ENCODE measurements at regions not wholly inside any gene's neighbourhood (a gene's known extent, or its start where the extent isn't known, plus 50 kb on each side); places are given as distances from the start of the nearest gene placed in this dataset.
"Not testable (repeated sequence)": the region's sequence is repeated elsewhere in the genome, so short reads cannot be mapped to it uniquely, and the experiment has no call there.

GRCh38 chr12:115296613-115297198 is 612.7 kb upstream of the TBX3 start:
- DNase-seq = no peak

- no peak for DNase-seq
Measured at GRCh38 chr12:115295886-115296285, 611.9 kb upstream of the TBX3 start.

- DNase-seq = no peak
Measured at GRCh38 chr12:115294453-115295133, 610.6 kb upstream of the TBX3 start.

GRCh38 chr12:115285429-115285828 is 601.5 kb upstream of the TBX3 start:
- not testable (repeated sequence) for DNase-seq

GRCh38 chr12:115273456-115273855 is 589.5 kb upstream of the TBX3 start:
- no peak for DNase-seq

GRCh38 chr12:115268451-115268850 is 584.5 kb upstream of the TBX3 start:
- no peak for DNase-seq

- no peak for DNase-seq
Measured at GRCh38 chr12:115267891-115268290, 583.9 kb upstream of the TBX3 start.

- DNase-seq = no peak
Measured at GRCh38 chr12:115267464-115267863, 583.5 kb upstream of the TBX3 start.

GRCh38 chr12:115264605-115265004 is 580.6 kb upstream of the TBX3 start:
- DNase-seq = no peak

GRCh38 chr12:115261691-115262398 is 577.9 kb upstream of the TBX3 start:
- no peak for DNase-seq

- DNase-seq = no peak
Measured at GRCh38 chr12:115260762-115261675, 577.0 kb upstream of the TBX3 start.

- DNase-seq = no peak
Measured at GRCh38 chr12:115259968-115260747, 576.2 kb upstream of the TBX3 start.

GRCh38 chr12:115257791-115258190 is 573.8 kb upstream of the TBX3 start:
- DNase-seq = no peak

- no peak for DNase-seq
Measured at GRCh38 chr12:115255962-115256361, 572.0 kb upstream of the TBX3 start.

- no peak for DNase-seq
Measured at GRCh38 chr12:115255257-115255656, 571.3 kb upstream of the TBX3 start.

- DNase-seq = no peak
Measured at GRCh38 chr12:115253049-115253448, 569.1 kb upstream of the TBX3 start.

- DNase-seq = no peak
Measured at GRCh38 chr12:115251727-115252126, 567.8 kb upstream of the TBX3 start.

GRCh38 chr12:115249671-115250278 is 565.8 kb upstream of the TBX3 start:
- no peak for DNase-seq

- no peak for DNase-seq
Measured at GRCh38 chr12:115245020-115245419, 561.0 kb upstream of the TBX3 start.

- DNase-seq = no peak
Measured at GRCh38 chr12:115243933-115244628, 560.1 kb upstream of the TBX3 start.

- DNase-seq = no peak
Measured at GRCh38 chr12:115240251-115240650, 556.3 kb upstream of the TBX3 start.
